Right kidney (tissue), 1 donor: ENCODE measurements at regions not wholly inside any gene's neighbourhood (a gene's known extent, or its start where the extent isn't known, plus 50 kb on each side); places are given as distances from the start of the nearest gene placed in this dataset.

Source experiments
- DNase-seq: peaks from one replicate; pipeline ENCODE4 v3.0.0-alpha.2; 2016

DNA sequence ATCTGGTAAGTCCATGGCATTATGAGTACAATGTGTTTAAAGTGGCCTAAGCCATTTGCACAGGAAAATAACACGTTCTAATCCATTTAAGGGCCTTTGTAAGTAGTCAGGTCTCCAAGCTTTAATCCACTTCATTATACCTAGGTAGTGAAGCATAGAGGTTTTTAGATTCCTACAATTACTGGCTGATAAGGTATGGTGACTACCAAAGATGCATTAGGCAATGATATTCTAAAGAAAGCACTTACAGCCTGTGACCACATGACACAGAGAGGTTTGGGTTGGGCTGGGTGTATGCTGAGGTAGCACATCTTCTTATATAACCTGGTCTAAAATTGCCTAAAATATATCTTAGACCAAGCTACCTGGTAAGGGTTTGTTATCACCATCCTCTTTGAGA, 504.4 kb downstream of the TFAP2B start:
- DNase-seq, result no peak

DNA sequence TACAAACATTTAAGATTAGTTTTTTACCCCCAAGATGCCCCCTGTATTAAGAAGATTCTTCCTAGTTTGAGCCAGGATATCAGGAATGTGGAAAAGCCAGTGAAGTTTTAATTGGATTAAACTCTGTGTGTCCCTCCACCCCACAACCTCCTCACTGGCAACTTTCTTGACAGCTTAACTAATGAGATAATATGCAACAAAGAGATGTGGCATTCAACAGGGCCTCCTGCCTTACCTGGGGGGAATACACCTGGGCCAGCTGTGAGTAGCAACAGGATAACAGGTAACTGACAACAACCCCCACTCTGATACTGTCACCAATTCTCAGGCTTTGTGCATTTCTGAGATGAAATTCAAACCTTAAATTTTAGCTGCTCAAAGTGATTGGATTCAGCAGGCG, 512.3 kb downstream of the TFAP2B start:
- DNase-seq, result no peak

DNA sequence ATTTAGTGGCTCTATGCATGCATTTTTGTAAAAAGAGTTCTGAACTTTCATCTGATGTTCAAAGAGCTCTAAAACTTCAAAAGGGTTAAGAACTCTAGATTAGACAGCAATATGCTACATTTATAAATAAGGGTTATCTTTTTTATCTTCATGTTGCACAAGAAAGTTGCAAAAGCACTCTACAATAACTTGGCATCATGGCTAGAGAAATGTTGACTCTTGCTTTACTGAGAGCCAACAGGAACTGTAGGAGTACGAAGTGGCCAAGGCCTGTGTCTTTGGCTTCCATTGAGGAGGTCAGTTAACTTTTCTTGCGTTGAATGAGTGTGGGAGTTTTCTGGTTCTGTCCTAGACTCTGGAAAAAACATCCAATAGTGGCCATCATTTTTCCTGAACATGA, 516.9 kb downstream of the TFAP2B start:
- no peak for DNase-seq

DNA sequence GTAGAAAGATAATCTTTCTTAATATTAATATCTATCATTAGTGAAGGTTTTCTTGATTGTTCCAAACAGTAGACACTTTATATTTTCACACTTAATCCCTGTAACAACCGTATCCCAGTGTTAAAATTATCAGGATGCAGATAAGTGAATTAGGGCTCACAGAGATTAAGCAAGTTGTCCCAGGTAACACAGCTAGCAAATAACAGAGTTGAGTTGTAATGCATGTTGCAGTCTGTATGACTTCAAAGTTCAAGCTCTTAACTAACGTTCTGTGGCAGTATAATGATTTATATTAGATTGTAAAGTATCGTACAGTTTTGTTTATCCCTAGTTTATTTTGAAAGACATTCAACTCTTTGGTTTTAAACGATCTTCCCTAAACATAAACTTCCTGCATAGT, 517.5 kb downstream of the TFAP2B start:
- DNase-seq, result no peak

DNA sequence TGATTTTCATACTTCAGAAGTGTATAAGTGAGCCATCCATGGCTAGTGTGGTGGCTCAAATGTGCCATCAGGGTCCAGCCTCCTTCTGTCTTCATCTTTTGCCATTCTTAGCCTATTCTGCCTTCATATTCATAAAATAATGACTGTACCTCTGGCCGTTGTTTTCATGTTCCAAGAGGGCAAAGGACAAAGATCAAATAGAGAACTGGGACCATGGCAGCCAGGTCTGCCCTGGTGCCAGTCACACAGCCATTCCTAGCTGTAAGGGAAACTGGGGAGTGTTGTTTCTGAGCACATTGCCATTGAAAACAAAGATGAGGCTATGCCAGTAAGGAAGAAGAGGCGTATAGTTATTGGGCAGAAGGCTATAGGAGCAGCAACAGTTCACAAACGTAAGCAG, 518.6 kb downstream of the TFAP2B start:
- DNase-seq, result no peak

DNA sequence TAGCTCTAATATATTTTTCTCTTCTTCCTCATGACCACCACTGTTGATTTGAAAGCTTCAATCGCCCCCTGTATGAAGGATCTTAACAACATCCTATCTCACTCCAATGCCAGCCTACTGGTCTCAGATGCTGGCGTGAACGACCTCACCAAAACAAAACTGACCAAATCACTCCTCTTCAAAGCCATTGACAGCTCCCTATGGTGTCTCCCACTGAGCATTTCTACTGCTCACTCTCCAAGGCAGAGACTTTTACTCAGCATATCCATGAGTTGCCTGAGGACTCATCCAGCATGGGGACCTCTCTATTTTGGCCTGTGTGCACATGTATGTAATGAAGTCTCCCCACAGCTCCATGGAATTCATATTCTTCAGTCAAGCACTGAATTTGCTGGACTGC, 520.4 kb downstream of the TFAP2B start:
- DNase-seq, result no peak

DNA sequence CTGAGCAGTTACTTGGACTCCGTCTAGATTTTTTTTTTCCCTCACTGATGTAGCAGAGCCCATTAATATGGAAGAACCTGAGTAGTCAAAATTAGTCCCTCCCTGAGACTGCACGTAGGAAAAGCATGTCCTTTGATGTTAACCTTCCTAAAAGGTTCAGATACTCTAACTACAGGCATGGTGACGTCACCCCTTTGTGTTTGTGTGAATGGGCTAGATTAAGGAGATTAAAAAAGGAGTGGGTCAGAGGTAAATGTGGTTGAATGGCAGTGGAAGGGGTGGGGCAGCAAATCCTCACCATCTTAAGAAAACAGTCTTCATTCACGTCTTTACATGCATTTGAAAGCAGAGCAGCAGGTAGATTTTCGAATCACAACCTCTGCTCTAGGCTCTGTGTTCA, 521.1 kb downstream of the TFAP2B start:
- DNase-seq, result no peak

DNA sequence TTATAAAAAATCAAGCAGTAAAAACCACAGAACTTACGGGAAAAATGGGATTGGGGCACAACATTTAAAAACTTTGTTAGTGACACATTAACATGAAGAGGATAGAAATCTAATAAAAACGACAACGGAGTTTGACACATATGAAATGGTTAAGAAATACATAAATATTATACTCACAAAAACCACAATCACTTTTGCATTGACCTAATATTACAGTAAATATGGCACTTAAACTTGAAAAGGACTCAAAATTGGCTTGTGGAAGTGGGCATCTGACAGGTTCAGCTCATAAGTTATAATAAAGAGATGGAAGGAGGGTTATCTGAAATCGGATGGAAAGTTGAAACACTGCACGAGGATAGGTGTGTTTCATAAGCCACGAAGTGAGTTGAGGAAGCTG, 523.7 kb downstream of the TFAP2B start:
- DNase-seq, result no peak

DNA sequence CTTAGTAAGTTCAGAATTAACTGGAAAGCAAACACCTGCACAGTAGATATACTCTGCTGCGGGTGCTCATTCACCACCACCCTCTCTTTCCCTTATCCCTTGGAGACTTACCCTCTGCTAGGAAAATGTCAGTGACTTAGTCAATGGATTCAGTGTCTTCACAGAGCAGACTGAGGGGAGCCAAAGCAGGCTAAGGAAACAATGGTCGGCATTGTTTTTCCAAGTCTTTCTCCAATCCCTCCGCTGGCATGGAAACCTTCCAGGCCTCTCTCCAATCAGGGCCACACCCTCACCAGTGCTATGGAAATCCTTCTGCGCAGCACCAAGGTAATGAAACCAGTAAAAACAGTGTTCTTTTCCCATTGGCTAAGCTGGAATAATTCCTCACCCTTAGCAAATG, 531.2 kb downstream of the TFAP2B start:
- DNase-seq, result no peak

DNA sequence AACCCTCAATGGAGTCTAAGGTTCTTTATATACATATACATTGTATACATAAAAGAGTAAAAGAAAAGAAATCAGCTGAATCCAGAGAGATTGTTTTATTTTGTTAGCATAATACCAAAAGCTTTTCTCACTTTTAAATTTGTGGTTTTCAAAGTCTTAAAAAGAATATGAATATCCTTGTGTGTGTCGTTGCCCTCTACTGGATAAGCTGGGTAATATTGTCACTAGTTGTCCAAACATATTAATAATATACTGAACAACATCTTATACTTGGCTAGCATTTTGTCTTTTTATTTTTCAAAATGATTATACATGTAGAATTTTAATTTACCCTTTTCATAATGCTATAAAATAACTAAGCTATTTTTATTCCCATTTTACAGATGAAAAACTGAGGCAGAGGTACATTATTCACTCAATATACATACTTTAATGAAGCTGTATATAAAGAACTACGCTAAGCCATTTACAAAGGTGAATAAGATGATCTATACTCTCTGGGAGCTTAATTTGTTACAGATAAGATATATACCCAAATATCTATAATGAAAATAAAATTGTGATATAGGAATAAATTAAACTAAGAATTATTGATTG, 531.7 kb downstream of the TFAP2B start:
- no peak for DNase-seq

DNA sequence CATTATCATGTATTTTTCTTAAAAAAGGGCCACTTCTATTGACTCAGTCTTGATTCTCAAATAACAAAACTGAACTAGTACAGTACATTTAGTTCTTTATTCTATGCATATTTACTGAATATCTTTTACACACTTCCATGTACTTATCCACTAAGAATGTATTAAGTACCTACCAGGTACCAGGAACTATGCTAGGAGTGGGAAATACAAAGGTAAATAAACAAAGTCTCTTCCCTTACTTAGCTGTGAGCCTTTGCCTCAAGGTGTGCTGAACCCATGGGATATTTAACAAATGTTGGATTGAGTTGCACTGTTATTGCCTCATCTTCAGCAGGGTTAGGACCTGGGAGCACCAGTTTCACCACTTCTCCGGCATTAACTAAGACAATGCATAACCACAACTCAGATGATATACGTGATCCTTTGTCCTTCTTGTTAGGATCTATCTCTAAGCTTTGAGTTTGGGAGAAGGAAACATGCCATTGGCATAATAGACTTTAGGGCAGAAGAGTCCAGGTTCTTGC, 533.9 kb downstream of the TFAP2B start:
- DNase-seq, result no peak

DNA sequence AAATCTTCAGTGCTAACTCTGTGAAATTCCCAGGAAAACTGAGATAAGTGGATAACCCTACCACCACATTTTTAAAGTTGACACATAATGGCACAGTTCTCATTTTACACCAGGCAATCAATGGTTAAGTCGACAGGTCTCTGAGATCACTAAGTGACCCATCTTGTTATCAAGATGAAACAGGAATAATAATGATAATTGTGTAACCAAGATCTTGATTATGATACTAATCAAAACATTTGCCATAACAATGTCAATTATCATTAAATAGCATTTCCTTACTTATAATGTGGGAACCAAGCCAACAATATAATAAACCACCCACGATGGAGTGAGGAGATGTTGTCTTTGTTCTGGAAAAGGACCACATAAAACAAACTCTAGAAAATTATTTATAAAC, 541.6 kb downstream of the TFAP2B start:
- DNase-seq, result no peak

DNA sequence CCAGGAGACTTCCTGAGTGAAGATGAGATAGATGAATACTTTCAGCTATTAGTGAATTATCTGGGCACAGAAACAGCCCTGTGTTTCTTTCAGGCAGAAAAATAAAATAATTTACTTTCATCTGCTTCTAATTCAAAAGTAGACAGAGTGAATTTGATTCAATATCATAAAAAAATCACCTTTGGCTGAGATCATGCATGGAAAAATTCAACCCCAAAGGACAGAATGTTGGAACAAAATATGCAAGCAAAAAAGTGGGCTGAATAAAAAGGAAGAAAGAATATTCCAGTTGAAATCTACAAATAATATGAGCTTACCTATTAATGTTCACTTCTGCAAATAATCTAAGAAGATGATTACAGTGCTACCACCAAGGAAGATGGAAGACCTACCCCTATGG, 546.9 kb downstream of the TFAP2B start:
- no peak for DNase-seq

DNA sequence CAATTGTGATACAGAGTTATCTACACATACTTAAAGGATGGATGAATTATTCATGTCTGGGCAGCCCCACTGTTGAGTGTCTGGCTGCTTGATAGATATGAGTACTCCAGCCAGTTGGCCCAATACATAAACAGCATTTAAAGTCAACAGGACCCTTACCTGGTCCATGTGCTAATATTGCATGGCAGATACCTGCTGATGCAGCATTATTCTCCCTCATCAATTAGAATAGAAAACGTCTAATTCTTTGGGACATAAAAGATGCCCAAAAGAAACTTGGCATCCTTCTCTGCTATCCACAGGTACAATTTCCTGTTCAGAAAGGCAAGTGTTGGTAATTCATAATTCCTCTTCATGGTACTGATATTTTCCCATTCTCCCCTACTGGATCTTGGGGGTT, 550.8 kb downstream of the TFAP2B start:
- no peak for DNase-seq

DNA sequence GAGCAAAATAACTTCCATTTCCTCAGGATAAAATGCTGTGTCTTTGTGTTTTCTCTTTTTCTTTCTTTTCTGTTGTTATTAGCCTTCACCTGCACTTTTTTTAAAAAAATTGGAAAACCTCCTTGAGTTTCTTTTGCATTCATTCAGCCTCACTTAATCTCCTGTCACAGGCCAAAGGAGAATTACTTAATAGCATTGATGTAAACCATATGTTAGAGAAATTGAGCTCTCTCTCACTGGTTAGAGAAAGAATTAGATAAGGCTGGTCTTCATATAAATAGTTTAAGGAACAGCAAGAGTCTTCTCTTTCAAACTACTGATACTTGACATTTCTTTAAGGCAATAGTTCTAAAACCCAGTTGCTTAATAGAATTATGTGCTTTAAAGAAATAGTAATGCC, 564.2 kb downstream of the TFAP2B start:
- DNase-seq, result no peak

DNA sequence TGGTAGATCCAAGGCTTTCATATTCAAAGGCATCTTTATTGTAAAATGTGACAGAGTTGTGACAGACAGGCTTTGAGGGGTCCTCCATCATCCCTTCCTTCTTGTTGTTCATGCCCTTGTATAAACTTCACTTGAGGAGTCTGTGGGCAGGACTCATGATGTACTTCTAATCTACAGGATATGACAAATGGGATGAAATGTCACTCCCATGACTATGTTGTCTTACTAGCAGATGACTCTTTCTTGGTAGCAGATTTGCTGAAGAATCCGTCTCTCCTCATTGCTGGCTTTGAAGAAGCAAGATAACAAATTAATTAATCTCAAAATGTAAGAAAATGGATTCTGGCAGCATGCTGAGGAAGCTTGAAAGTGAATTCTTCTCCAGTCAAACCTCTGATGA, 566.1 kb downstream of the TFAP2B start:
- DNase-seq, result no peak

DNA sequence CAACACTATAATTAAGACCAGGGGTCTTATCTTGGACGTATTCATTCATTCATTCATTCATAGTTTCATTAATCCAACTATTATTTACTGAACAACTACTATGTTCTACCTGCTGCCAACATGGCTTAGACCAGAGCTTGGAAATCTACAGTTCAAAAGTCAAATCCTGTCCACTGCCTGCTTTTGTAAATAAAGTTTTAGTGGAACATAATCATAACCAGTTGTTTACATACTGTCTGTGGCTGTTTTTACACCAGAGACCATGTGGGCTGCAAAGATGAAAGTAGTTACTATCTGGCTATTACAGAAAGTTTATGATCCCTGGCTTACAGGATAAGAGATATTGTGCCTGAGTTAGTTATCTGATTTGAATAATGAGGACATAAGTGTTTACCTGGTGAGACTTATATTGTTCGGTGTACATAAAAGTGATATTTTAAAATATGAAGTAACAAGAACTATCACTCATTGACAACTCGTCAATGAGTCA, 567.7 kb downstream of the TFAP2B start:
- no peak for DNase-seq

DNA sequence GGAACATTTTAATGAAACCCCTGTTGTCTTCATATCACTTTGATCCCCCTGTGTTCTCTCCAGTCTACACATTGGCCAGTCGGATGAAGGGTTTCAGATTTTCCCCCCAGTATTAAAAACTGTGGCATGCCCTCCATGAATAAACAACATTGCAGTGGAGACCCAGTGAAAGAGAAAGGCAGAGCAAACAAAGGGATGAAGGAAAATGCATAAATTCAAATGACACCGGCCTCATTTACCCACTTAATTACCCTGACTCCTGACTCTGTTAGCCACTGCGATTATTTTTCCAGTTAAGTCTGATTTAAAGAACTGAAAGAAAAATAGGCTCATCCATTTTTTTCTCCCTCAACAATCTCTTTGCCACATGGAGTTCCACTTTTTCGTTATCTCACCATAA, 569.2 kb downstream of the TFAP2B start:
- DNase-seq, result no peak

DNA sequence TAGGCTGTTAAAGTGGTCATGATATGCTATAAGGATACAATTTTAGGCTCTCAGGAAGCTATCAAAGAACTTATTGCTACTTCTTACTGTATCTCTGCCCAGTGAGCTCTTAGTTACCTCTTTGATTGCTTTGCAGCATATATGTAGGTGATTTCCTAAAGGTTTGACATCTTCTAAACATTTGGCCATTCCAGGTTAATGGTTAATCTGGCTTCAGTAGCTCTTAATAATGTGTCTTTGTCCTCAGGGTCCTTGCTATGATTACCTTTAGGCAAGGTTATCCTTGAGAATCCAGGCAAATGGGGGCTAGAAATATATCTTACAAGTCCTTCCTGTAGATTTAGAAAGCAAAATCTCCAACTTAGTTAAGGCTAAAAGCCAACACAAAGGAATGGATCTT, 575.4 kb downstream of the TFAP2B start:
- DNase-seq, result no peak

DNA sequence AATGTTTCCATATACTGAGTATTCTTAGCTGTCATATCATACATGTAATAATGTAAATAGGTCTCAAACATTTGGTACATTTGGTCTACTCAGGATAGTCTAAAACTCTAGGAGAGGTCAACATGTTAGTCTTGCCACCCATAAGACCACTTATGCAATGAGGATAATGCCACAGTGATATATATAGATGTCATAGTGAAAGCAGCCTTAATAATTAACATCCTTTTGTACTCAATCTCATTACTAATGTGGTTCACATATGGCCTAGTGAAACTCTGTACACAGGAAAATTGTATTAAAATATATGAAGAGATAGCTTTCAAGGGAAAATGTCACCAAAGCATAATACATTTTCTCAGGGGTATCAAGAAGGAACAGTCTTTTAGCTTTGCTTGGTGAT, 577.9 kb downstream of the TFAP2B start:
- no peak for DNase-seq

DNA sequence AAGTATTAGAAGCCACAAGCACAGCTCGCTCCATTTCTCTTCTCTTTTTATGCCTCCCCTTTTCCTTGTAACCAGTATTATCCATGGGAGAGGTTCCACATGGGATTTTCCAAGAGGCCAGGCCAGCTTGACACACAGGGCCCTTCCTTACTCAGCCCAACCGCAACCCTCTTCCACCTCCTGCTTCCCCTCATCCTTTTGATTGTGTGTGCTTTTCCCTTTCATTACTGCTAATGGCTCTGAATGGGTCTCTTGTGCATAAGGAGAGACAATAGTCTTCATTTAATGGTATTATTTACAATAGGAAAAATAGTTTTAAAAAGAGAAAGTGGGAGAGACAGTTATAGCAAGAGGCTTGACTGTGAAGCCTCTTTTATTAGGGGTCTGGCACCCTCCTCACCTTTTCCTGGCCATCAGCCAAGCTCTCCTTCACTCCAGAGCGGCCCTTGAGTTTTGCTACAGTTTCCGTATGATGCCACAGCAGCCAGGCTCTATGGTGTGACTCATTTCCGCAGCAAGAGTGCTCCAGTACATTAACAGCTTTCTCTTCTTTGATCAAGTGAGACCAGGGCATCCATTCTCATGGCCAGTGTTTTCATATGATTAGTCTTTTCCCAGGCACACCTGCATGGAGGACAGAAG, 579.5 kb downstream of the TFAP2B start:
- DNase-seq, result no peak

DNA sequence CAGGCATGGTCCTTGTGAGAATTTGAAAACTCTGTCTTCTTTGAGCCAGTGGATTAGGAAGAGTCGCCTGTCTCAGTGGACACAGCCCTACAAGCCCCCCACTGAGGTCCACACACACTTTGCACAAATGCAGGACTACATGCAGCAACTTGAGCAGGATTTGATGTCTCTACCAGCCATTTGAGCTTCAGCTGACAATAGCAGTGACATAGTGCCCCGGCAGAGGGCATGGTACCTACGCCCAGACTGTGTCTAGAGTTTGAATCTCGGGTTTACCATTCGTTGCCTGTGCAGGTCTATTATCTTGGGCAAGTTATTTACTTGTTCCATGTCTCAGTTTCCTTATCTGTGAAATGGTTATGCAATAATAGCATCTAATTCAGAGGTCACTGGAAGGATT, 580.1 kb downstream of the TFAP2B start:
- DNase-seq, result no peak

DNA sequence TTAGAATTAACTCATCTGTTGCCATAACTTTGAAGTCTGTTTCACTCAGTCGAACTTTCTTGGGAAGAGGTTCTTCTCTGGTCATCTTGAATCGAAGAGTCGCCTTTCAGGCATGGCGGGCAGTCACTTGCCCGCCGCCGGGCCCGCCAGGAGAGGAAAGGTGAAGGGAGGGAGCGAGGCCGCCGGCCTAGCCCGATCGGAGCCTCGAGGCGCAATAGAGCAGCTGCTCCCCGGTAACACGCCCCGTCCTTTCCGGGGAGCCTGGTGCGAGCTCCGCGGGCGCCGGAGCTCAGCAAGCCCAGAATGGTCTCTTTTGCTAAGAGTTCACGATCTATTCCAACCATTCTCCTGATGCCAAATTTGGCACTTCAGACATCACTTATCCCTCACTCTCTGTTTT, 591.8 kb downstream of the TFAP2B start:
- DNase-seq, result no peak

DNA sequence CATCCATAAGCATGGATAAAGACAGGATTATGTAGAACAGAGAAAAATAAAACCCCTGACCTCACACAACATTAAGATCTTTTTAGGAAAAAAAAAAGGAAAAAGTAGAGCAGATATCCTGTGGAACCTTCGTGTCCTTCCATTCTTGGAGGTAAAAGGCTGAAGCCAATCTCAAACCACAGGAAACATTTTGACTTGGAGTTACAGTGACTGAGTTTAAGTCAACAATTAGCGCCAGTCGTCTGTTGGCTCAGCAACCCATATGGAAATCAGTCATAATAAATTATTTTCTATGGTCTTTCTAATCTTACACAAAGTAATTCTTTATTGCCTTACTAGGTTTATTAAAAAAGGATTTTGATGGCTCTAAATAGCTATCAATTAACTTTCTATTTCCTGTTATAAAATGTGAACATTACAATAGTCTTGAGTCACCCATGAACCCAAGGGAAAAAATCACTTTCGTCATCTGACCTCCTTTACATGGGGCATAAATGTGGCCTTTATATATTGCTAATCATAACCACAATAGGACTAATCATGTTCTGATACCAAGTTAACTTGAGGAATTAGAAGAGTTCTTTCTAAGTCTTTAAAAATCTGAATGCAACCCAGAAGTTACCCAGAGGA, 592.9 kb downstream of the TFAP2B start:
- DNase-seq, result no peak
